ENCODE measurements at regions not wholly inside any gene's neighbourhood (a gene's known extent, or its start where the extent isn't known, plus 50 kb on each side); places are given as distances from the start of the nearest gene placed in this dataset.

DNA sequence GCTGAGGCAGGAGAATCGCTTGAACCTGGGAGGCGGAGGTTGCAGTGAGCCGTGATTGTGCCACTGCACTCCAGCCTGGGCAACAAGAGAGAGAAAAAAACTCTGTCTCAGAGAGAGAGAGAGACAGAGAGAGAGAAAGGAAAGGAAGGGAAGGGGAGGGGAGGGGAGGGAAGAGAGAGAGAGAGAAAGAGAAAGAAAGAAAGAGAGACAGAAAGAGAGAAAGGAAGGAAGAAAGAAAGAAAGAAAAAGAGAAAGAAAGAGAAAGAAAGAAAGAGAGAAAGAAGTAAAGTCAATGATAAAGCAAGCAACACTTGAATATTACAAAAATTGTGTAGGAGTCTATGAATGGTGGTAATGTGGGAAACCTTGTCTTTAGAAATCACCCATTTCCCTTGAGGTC, 133.6 kb upstream of the MSX2 start:
- no peak overlapping the region for H3K9ac ChIP-seq (replicated peaks; ENCODE audit: extremely low read depth, insufficient read depth, low read length)
- no peak overlapping the region for H3K4me2 ChIP-seq (ENCODE audit: insufficient read depth, low read length)
- no peaks in the 10 kb centered on the region for H3K4me1 ChIP-seq (ENCODE audit: control insufficient read depth, extremely low read depth, insufficient read depth, low read length)
- DNase-seq (ENCODE audit: low read depth, low spot score) (no peak), FAIRE-seq (no peak)
- H3K36me3 ChIP-seq (ENCODE audit: control insufficient read depth in 2 of 2, extremely low read depth in 1 of 2, insufficient read depth in 2 of 2, low read length in 2 of 2) = no peaks in the 10 kb centered on the region
- no peaks in the 10 kb centered on the region for H3K9me1 ChIP-seq (replicated peaks; ENCODE audit: control insufficient read depth, extremely low read depth, insufficient read depth, low read length)
- no peak overlapping the region for H3K27ac ChIP-seq (ENCODE audit: insufficient read depth, low read depth, low read length)
- ChIA-PET CTCF (no interaction called here), POLR2A (no interaction called here)
- H2AFZ ChIP-seq (ENCODE audit: low read depth, low read length) = no peak overlapping the region
- no TSS peak for BruUV-seq (replicated peaks)
- H3K9me3 ChIP-seq (replicated peaks; ENCODE audit: control insufficient read depth, insufficient read depth, low read length) = peaks cover 1% of the 10 kb centered on the region
- H3K4me3 ChIP-seq (replicated peaks in 1 of 3; ENCODE audit: insufficient read depth in 1 of 3, low read depth in 1 of 3, low read length in 3 of 3) = no peak overlapping the region
- dilution Hi-C loops (cut with MboI; ENCODE audit: extremely low pct_ligation_motif_present, low sequenced_read_pairs) = no loop called here
- intact Hi-C loops (cut with micrococcal nuclease) = no loop called here
- no peaks in the 10 kb centered on the region for H4K20me1 ChIP-seq (replicated peaks; ENCODE audit: control insufficient read depth, extremely low read depth, insufficient read depth, low read length)
- no peaks in the 10 kb centered on the region for H3K27me3 ChIP-seq (ENCODE audit: control insufficient read depth in 2 of 2, insufficient read depth in 2 of 2, low read length in 2 of 2)
- H3K79me2 ChIP-seq (ENCODE audit: control insufficient read depth, insufficient read depth, low read length) = no peaks in the 10 kb centered on the region
- TF ChIP-seq MYC (IDR thresholded peaks at IDR 0.05; ENCODE audit: low read depth, low read length) (no peak), FOS (IDR thresholded peaks at IDR 0.05; ENCODE audit: borderline replicate concordance, insufficient read depth, low read length) (no peak), POLR2A (IDR thresholded peaks at IDR 0.05; ENCODE audit: low read depth, low read length) (no peak), JUN (IDR thresholded peaks at IDR 0.05; ENCODE audit: borderline replicate concordance, insufficient read depth, insufficient read length, low read depth) (no peak)
- TF ChIP-seq, protein P1, sequence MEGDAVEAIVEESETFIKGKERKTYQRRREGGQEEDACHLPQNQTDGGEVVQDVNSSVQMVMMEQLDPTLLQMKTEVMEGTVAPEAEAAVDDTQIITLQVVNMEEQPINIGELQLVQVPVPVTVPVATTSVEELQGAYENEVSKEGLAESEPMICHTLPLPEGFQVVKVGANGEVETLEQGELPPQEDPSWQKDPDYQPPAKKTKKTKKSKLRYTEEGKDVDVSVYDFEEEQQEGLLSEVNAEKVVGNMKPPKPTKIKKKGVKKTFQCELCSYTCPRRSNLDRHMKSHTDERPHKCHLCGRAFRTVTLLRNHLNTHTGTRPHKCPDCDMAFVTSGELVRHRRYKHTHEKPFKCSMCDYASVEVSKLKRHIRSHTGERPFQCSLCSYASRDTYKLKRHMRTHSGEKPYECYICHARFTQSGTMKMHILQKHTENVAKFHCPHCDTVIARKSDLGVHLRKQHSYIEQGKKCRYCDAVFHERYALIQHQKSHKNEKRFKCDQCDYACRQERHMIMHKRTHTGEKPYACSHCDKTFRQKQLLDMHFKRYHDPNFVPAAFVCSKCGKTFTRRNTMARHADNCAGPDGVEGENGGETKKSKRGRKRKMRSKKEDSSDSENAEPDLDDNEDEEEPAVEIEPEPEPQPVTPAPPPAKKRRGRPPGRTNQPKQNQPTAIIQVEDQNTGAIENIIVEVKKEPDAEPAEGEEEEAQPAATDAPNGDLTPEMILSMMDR (IDR thresholded peaks at IDR 0.05; ENCODE audit: extremely low read depth in 1 of 2, insufficient read depth in 1 of 2, low read depth in 1 of 2, low read length in 2 of 2) = no peak

DNA sequence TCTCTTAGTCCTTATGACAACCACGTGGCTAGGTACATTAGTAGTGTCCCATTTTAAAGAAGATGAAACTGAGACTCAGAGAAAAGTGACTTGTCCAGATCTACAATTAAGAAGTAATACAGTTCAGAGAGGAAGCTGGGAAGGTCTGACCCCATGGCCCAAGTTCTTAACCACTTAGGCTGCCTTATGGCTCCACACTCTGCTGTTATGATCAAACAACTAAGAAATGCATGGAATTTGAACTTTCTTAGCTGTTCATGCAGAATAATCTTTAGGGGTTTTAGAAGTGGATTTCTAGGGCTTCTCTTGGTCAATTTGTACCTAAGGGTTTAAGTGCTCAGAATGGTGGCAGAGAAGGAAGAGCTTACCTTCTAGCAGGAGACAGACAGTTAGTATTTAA, 128.0 kb upstream of the MSX2 start:
- H3K9me3 ChIP-seq (replicated peaks; ENCODE audit: control insufficient read depth, insufficient read depth, low read length) = peaks cover 1% of the 10 kb centered on the region
- no peak overlapping the region for H3K9ac ChIP-seq (replicated peaks; ENCODE audit: extremely low read depth, insufficient read depth, low read length)
- H3K4me1 ChIP-seq (ENCODE audit: control insufficient read depth, extremely low read depth, insufficient read depth, low read length) = no peaks in the 10 kb centered on the region
- H3K9me1 ChIP-seq (replicated peaks; ENCODE audit: control insufficient read depth, extremely low read depth, insufficient read depth, low read length) = no peaks in the 10 kb centered on the region
- H3K27ac ChIP-seq (ENCODE audit: insufficient read depth, low read depth, low read length) = no peak overlapping the region
- no peak overlapping the region for H2AFZ ChIP-seq (ENCODE audit: low read depth, low read length)
- no peaks in the 10 kb centered on the region for H3K36me3 ChIP-seq (ENCODE audit: control insufficient read depth in 2 of 2, extremely low read depth in 1 of 2, insufficient read depth in 2 of 2, low read length in 2 of 2)
- dilution Hi-C loops (cut with MboI; ENCODE audit: extremely low pct_ligation_motif_present, low sequenced_read_pairs) = no loop called here
- FAIRE-seq = no peak
- no TSS peak for BruUV-seq (replicated peaks)
- no peak for DNase-seq (ENCODE audit: low read depth, low spot score)
- H3K4me2 ChIP-seq (ENCODE audit: insufficient read depth, low read length) = no peak overlapping the region
- H3K27me3 ChIP-seq (ENCODE audit: control insufficient read depth in 2 of 2, insufficient read depth in 2 of 2, low read length in 2 of 2) = no peaks in the 10 kb centered on the region
- no peaks in the 10 kb centered on the region for H4K20me1 ChIP-seq (replicated peaks; ENCODE audit: control insufficient read depth, extremely low read depth, insufficient read depth, low read length)
- H3K4me3 ChIP-seq (replicated peaks in 1 of 3; ENCODE audit: insufficient read depth in 1 of 3, low read depth in 1 of 3, low read length in 3 of 3) = no peak overlapping the region
- intact Hi-C loops (cut with micrococcal nuclease) = no loop called here
- CTCF ChIA-PET = no interaction called here
- POLR2A ChIA-PET = no interaction called here
- TF ChIP-seq POLR2A (IDR thresholded peaks at IDR 0.05; ENCODE audit: low read depth, low read length) (no peak), JUN (IDR thresholded peaks at IDR 0.05; ENCODE audit: borderline replicate concordance, insufficient read depth, insufficient read length, low read depth) (no peak), GATA2 (IDR thresholded peaks at IDR 0.05; ENCODE audit: insufficient read depth, insufficient read length, low read depth, low read length) (no peak), POLR2AphosphoS5 (IDR thresholded peaks at IDR 0.05; ENCODE audit: insufficient read depth, low read depth, low read length) (no peak), FOS (IDR thresholded peaks at IDR 0.05; ENCODE audit: borderline replicate concordance, insufficient read depth, low read length) (no peak)
- TF ChIP-seq, protein P2, sequence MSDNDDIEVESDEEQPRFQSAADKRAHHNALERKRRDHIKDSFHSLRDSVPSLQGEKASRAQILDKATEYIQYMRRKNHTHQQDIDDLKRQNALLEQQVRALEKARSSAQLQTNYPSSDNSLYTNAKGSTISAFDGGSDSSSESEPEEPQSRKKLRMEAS (IDR thresholded peaks at IDR 0.05; ENCODE audit: insufficient read depth, insufficient read length) = no peak
- no peaks in the 10 kb centered on the region for H3K79me2 ChIP-seq (ENCODE audit: control insufficient read depth, insufficient read depth, low read length)
